CD4-positive, alpha-beta T cell treated with Interleukin-2 at 100 ng/mL for 4 hours (primary cell): ENCODE measurements at regions not wholly inside any gene's neighbourhood (a gene's known extent, or its start where the extent isn't known, plus 50 kb on each side); places are given as distances from the start of the nearest gene placed in this dataset.

Experiments used
- DNase-seq: peaks from one replicate; pipeline ENCODE4 v3.0.0-alpha.2; 2020; ENCODE audit warnings: low spot score

DNA sequence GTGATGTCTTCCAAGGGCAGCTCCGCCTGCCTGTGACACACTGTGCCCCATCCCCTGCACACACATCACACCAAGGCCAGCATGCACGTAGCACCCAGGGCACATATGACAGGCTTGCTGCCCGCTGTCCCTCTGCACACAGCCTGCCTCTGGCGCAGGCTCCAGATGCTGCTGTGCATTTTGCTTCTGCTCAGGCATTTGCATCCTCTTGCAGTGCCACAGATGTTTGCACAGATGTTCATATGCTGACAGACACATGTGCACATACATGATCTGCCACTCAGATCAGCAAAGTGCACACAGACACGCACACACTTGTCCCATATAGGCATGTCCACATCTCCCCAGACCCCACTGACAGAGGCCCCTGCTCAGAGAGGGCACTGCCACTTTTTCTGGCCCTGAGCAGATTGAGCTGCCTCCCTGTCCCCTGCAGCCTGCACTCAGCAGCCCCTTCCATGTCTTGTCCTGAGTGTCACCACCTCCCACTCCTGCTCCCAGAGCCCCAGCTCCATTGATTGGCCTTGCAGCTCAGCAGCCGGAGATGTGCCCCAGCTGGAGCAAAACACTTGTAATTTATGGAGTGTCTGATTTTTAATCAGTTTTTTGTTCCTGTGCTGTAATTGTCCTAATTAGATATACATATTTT lies 115.1 kb upstream of the RPL38 start:
- DNase-seq: no peak

DNA sequence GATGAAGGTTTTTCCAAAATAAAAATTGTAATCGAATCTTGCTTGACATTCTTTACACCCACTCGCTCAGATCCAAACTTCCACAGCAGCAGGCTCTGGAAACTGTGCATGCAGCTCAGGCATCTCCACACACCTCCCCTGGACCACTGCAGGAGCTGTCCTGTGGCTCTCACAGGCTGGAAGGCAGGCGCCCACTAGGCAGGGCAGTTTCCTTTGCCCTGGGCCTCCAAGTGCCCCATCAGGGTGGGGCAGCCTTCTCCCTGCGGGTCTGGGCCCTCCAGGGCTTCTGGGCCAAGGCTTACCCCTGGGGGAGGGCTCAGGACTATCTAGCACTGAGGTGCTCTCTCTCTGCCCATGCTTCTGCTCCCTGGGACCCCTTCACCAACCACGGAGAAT lies 114.5 kb upstream of the RPL38 start:
- DNase-seq: no peak

DNA sequence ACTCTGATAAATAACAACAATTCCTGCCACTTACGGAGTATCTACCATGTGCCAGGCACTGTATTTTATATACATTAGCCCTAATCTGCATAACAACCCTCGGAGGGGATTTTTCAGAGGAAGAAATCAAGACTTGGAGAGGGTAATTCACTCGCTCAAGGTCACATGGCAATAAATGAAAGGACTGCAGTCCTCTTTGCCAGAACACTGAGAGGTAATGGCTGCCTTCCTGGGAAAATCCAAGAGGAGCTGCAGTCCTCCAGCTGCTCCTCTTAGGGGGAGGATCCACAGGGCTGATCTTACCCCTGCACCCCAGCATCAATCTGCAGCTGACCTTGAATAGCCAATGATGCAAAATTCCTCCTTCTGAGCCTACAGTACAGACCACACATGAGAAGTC lies 114.1 kb upstream of the RPL38 start:
- no peak for DNase-seq

DNA sequence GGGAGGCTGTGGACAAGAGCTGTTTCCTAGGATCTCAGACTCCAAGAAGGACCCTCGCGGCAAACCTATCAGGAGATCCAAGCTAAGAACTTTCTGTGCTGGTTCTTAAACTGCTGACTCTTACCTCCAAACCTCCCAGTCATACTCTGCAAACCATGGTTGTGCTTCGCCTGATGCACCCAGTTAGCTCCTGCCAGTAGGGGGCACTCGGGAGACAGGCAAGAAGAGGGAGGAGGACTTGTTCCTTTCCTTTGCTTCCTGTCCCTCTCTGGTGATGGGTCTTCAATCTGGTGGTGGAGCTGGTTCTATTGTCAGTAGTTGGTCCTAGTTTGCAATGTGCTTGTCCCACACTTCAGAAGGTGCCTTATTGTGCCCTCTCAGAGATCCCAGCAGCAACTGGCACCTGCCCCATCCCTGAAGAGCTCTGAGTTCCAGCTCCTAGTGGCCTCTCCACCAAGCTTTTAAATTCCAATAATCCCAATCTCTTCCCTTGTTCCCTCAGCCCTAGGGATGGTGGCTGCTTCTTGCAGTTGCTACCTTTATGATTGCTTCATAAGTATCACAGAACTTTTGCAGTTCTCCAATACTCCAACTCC lies 113.5 kb upstream of the RPL38 start:
- peak; percentile 26 for DNase-seq

DNA sequence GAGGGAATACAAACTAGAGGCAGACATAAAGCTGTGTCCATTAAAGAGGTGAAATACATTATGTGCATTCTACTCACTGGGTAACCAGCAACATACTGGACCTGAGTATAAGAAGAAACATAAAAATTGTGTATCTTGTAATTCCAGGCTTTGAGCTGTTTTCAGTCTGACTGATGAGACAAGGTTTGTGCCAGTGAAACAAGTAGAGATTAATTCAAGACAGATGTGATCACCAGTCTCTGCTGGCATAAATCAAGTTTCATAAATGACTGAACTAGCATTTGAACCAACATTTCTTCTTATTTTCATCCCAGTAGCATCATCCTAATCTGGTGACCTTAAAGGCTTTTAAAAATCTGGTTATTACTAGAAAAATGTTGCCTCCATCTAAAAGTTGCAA lies 108.8 kb upstream of the RPL38 start:
- no peak for DNase-seq

DNA sequence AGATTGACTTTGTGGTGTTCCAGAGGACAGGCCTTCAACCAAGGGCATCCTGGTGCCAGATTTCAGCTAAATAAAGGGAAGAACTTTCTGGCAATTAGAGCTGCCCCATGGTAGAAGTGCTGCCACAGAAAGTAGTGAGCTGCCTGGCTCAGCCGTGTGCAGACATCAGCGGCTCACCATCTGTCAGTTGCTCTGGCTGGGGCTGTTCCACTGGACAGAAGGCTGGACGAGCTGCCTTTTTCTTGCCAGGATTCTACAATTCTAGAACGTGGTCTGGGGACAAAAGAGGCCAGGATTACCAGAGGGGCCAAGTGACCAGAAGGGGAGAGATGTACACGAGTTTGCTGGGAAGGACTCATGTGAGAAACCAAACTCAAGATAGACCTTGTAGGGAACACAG lies 107.0 kb upstream of the RPL38 start:
- no peak for DNase-seq

DNA sequence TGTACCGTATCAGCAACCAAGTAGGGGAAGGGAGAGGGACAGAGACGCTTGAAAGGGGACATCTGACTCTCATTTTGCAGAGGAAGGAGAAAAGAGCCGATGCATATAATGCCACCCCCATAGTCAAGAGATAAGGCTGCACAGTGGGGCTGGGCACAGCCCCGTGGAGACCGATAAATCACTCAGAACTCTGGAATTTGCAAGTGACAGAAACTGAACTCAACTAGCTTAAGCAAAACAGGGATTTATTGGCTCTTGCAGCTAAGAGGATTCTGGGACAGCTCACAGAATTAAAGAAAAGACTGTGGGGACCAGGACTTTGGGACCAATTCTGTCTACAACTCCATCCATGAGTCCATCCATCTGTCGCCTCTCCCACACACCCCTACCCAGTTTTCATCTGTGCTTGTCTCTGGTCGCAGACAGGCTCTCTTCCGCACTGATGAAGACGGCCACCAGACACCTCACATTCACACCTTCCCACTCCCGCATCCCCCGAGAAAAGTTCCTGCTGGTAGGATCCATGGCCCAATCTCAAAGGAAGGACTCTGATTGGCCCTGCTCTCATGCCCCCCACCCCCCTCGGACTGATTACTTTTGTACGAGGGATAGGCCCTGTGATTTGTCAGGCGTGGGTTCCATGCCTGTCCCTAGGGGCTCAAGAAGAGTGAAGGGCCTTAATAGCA lies 105.9 kb upstream of the RPL38 start:
- no peak for DNase-seq

DNA sequence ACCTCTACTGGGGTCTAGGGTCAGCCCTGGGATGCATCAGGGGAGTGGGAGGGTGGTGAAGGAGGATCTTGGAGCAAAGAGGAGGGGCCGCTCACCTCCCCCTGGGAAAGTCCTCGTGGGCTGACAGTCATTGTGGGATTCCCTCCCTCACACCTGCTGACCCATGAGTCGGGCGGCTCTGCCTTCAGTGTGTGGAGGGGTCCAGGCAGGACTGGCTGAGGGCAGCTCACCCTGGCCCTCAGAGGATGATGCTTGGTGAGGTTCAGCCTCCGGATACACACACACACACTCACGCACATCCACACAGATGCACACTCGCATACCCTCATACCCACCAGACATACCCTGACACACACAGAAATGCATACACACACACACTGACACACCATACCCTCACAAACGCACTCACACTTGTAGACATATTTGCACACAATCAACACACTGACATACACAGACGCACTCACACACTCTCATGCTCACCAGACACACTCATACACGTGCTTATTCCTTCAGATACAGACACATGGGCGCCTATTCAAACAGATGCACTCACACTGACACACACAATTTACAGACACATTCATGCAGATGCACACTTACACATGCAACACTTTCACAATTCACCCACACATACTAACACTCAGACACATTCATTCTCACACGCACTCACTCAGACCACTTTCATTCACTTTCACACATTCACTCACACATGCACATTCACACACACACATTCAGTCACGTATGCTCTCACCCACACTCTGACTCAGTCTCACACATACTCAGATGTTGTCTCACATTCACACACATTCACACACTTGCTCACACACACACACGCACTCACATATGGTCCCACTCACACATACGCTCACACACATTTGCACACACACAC lies 105.1 kb upstream of the RPL38 start:
- no peak for DNase-seq

DNA sequence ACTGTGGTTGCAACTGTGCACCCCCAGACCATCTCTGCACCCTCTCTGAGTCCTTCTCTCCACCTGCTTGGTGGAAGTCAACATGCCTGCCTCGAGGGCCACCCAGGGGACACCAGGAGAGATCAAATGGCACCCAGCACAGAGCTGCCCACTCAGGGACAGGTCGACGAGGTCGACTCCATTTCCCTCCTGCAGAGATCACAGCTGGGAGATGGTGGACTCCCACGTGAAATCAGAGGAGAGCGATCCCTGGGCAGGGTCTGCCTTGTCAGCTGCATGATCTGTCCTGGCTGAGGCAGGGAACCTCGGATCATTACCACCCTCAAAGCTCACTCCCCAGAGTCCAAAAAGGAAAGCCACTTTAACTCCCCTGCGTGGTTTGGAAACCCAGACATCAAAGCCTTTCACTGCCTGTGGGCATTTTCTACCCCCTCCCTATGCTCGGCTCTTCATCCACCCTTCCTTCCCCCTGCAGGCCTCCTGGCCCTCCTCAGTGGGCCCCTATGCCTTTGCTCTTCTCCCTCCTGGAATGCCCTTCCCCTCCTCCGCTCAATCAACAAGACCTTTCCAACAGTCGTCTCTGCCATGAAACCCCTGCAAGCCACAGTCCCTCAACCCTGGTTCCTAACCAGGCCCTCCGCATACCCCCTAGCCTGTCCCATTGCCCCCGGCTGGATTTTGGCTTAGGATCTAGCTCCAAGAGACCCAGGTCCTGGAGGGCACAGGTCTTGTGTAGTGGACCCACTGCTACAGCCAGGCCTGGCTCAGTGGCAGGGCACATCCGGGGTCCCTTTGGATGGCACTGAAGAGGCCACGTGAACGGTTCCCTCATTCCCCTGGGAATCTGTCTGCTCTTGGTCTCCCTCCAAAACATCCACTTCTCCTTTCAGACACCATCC lies 103.8 kb upstream of the RPL38 start:
- no peak for DNase-seq

DNA sequence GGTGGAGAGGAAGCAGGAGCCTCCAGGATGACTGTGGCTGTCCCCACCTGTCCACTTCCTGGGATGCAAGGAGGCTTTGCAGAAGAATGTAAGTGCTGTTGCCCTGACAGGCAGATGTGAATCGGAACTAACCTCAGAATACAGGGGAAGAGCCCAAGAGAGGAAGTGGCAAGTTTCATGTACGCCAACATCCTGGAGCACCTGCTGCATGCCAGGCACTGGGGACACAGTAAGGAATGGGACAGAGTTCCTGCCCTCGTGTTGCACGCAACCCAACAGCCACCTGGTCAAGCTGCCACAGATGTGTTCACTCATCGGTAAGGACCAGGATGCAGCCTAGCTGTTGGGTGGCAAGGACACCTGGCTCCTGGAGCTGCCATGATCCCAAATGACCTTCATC lies 98.6 kb upstream of the RPL38 start:
- no peak for DNase-seq

DNA sequence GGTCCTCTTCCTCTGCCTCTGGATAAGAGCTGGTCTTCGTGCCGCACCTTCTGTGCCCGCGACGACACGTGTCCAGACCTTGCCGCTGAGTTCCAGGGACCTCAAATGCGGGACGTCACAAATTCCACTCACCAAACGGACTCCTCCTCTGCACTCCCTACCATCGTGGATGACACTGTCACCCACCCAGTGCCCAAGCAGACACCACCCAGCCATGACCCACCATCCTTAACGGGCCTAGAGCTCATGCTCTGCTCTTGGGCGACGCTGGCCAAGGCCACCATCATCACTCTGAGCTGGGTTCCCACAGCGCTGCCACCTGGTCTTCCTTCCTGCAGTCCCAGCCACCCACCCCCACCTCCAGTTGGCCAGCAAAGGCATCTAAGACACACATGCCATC lies 96.4 kb upstream of the RPL38 start:
- no peak for DNase-seq

DNA sequence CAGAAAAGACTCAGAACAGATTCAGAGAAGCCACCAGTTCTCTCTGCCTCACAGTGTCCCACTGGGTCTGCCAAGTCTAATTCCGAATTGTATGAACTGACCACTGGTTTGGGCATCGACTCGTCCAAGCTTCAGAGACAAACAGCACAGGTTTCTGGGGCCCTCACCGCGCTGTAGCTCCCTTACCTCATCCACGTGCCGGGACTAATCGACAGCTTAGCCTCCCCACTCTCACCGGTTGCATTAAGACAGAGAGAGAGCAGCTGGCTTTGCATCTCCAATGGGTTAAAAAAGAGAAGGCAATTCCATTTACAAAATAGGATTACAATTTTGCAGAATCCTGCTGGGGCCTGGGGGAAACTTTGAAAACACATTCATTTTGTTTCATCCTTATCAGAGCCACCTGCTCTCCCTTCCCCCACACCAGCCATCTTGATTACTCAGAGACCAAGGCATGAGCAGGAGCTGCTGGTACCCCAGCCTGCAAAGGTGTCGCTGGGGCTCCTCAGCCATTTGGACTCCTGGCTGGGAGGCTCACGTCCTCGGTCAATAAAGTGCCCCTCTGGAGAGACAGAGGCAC lies 95.3 kb upstream of the RPL38 start:
- DNase-seq: no peak

DNA sequence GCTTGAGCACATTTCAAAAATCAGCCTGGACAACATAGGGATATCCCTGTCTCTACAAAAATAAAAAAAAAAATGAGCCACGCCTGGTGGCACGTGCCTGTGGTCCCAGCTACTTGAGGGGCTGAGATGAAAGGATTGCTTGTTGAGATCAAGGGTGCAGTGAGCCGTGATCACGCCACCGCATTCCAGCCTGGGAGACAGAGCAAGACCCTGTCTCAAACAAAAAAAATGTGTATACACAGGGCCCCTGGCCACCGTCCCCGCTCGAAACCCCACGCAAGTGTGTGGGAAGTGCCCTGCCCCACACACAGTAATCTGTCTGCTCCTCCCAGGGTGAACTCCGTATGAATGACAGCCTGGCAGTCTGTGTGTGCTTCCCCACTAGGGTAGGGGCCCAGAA lies 93.0 kb upstream of the RPL38 start:
- DNase-seq: no peak

DNA sequence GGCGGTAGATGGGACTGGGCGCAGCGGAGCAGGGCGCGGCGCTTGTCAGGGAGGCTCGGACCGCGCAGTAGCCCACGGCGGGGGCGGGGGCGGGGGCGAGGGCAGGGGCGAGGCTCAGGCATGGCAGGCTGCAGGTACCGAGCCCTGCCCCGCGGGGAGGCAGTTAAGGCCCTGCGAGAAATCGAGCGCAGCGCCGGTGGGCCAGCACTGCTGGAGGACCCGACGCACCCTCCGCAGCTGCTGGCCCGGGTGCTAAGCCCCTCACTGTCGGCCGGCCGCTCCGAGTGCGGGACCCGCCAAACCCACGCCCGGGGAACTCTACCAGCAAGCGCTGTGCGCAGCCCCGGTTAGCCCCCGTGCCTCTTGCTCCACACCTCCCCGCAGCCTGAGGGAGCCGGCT lies 90.2 kb upstream of the RPL38 start:
- no peak for DNase-seq

DNA sequence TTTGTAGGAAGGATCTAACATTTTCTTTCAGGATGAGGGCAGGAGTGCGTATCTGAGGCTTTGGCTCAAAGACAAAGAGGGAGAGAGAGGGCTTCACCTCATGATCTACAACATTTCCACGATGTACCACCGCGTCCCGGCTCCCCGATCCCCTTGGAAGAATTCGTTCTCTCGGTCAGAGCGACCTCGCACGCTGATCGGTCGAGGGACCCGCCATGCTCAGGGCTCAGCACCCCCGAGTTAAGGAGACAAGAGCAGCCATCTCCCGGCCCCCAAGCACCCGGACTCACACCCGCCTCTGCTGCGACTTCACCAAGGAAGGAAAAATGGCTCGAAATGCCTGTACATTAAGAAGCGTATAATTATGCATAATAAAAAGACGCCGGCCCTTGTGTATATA lies 89.5 kb upstream of the RPL38 start:
- no peak for DNase-seq

DNA sequence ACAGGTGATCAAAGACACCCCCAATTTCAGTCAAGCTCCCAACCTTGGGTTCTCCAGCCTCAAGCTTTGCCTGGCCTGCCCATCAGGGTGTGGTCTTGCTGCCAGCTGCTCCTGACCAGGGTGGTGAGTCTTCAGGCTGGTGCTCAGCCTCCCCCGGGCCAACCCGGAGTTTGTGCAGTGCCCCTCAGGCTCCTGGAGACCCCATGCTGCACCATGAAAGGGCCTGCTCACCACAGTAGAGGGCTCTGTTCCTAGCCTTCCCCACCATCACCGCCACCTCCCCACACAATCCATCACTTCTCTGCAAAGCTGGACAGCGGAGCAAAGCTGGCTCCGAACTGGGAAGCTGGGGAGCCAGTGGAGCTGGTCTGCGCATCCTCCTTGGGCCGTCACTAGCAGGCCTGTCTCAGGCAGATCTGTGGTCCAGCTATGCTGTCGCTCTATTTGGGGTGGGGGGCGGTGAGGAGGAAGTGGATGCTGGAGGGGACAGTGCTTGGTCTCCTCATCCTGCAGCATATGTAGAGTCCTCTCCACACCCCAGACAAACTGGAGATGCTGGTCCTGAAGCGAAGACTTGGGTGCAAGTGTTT lies 88.5 kb upstream of the RPL38 start:
- DNase-seq: no peak

DNA sequence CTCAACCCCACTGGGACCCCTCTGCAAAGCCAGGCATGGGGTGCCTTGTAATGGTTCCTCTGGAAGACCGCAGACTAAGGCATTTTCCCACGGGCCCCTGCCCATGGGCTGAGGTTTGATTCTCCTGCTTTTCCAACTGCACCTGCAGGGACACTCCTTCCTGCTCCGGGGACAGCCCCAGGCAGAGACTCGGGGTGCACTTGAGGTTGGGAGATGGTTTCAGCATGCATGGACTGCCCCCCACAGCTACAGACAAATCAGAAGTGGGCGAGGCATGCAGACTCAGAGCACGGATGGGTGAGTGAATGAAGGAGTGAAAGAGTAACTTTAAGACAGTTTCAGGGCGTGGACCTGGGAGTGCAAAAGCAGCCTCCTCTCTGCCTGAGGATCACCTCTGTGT lies 87.9 kb upstream of the RPL38 start:
- DNase-seq: no peak

DNA sequence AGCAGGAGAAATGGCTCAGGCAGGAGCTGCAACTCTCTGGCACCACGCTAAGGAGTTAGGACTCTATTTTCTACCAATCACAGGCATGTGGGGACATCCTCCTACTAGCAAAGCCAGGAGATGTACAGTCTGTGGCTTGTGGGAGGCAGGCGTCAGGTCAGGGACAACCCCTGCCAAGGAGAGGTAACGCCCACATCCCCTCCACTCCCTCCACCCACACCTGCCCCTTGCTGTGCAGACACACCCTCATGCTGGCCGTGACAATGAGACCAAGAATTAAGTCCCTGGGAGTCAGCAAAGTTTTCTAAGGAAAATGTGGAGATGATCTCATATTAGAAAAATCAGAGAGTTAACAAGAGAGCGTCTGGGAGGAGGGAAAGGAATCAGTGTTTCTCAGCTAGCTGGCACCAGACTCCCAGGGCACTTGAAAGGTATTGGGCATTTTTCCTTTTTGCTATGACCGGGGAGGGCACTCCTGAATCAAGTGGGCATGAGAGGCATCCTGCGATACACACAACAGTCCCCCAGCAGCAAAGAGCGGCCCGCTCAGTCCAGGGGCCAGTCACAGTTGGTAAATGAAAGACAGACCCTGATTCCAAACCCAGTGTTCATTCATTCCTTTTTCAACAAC lies 87.3 kb upstream of the RPL38 start:
- DNase-seq: no peak

DNA sequence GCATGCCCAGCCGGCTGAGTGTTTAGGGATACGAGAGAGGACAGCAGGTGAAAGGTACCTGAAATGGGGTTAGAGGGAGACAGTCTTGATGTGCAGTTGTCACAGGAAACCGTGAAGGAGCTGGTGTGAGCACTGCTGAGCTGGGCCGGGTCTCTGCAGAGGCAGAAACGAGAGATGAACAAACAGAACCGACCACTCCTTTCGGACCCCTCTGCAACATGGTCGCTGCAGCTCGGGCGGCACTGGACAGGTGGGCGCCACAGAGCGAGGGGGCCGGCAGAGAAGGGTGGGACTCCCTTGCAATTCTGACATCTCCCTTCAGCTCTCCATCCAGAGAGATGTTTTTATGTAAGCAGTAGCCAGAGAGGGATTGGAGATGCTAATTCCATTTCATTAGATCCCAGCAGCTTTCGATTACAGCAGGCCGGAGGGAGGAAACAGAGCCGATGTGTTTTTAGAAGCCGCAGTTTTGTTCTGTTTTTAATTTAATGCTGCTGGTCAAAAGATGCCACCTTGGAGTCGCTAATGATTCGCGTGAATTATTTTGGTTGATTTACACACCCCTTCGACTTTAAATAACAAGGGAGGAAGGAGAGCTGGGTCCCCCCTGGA lies 86.3 kb upstream of the RPL38 start:
- DNase-seq: no peak

DNA sequence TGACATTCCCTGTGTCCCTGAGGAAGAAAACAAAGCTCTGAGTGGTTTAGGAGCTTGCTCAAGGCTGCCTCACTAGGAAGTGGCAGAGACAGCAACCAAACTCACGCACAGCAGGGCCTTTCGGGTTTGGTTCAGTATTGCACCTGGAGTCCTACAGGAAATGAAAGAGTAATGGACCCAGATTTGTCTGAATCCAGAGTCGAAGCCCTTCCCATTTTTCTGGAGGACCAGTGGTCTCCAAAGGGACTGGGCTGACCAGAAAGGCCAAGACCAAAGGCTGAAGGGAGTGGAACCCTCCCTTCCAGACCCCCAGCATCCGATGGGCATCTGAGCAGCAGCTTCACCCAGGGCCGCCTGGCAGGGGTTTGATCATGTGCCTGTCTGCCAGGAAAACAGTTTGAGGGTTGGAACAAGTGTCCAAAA lies 85.5 kb upstream of the RPL38 start:
- no peak for DNase-seq
